ENCODE measurements at regions not wholly inside any gene's neighbourhood (a gene's known extent, or its start where the extent isn't known, plus 50 kb on each side); places are given as distances from the start of the nearest gene placed in this dataset.
A peak's percentile ranks its signal among the peaks of the same experiment; 100 is the strongest.

DNA sequence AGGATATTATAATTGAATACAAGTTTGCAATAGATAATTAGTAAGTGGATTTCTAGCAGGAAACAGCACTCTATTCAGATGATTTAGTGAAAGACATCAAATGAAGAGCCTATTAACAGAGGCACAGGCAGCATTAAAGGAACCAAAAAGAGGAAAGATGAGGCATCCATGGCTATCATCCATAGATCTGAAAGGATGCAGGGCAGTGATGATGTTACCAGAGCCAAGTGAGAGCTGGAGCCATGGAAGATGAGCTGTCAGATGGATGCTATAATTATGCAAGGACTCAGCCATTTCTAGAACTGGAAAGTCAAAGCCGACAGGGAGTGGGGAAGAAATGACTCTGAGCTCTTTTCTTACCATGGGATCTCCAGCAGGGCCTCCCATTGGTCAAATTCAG is 66.8 kb upstream of the ANKEF1 start:
- no peak overlapping the region for H3K27ac Mint-ChIP-seq
- DNase-seq, result no peak
- peaks cover 2% of the 10 kb centered on the region for H3K9me3 Mint-ChIP-seq

DNA sequence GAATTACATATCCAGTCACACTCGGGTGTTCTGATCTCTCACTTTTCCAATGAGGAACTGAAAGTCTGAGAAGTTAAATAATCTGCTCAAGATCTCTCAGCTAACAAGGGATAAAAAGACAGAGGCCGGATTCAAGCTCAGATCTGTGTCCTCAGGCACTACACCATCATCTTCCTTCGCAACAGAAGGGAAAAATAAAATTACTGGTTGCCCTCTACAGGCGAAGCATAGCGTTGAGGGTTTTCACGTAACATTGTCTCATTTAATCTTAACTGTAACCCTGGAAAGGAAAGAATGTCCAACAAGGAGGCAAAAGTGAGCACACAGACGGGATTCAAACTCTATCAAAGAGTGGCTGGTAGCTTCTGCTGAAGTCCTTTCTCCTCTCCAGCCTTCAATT is 67.8 kb upstream of the ANKEF1 start:
- no peaks in the 10 kb centered on the region for H3K27me3 Mint-ChIP-seq (ENCODE audit: insufficient read depth)
- WGBS, 2 experiments (ENCODE audit: insufficient coverage in 1 of 2, insufficient read length in 1 of 2), result 65 to 90% methylated on average over 3 to 7 of the region's 7 CpGs

More for the DNA sequence above, 66.8 kb upstream of the ANKEF1 start:
- H3K4me1 ChIP-seq (ENCODE audit: control insufficient read depth, insufficient read depth, low read length), result no peaks in the 10 kb centered on the region
- TF ChIP-seq, protein P1, sequence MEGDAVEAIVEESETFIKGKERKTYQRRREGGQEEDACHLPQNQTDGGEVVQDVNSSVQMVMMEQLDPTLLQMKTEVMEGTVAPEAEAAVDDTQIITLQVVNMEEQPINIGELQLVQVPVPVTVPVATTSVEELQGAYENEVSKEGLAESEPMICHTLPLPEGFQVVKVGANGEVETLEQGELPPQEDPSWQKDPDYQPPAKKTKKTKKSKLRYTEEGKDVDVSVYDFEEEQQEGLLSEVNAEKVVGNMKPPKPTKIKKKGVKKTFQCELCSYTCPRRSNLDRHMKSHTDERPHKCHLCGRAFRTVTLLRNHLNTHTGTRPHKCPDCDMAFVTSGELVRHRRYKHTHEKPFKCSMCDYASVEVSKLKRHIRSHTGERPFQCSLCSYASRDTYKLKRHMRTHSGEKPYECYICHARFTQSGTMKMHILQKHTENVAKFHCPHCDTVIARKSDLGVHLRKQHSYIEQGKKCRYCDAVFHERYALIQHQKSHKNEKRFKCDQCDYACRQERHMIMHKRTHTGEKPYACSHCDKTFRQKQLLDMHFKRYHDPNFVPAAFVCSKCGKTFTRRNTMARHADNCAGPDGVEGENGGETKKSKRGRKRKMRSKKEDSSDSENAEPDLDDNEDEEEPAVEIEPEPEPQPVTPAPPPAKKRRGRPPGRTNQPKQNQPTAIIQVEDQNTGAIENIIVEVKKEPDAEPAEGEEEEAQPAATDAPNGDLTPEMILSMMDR (conservative IDR thresholded peaks at IDR 0.05), result no peak
- no peaks in the 10 kb centered on the region for H3K9me3 ChIP-seq (ENCODE audit: control insufficient read depth, low read length)
- no peak overlapping the region for H3K4me3 Mint-ChIP-seq
- no peak overlapping the region for H3K4me3 ChIP-seq (ENCODE audit: low read length)
- no peaks in the 10 kb centered on the region for H3K36me3 Mint-ChIP-seq (ENCODE audit: low read depth)
- H3K27me3 Mint-ChIP-seq (ENCODE audit: insufficient read depth), result no peaks in the 10 kb centered on the region
- H3K9ac ChIP-seq (ENCODE audit: extremely low read depth, low read length, poor library complexity, severe bottlenecking), result no peak overlapping the region
- 33 to 42% methylated on average over 1 of the region's 1 CpG for WGBS, 2 experiments (ENCODE audit: insufficient coverage in 1 of 2, insufficient read length in 1 of 2)
- H3K27ac ChIP-seq (ENCODE audit: low read depth, low read length), result no peak overlapping the region
- no peaks in the 10 kb centered on the region for H3K4me1 Mint-ChIP-seq
- no peaks in the 10 kb centered on the region for H3K27me3 ChIP-seq (ENCODE audit: control insufficient read depth, insufficient read depth, low read length, poor library complexity, severe bottlenecking)
- no peaks in the 10 kb centered on the region for H3K36me3 ChIP-seq (ENCODE audit: control insufficient read depth, insufficient read depth, low read length)

DNA sequence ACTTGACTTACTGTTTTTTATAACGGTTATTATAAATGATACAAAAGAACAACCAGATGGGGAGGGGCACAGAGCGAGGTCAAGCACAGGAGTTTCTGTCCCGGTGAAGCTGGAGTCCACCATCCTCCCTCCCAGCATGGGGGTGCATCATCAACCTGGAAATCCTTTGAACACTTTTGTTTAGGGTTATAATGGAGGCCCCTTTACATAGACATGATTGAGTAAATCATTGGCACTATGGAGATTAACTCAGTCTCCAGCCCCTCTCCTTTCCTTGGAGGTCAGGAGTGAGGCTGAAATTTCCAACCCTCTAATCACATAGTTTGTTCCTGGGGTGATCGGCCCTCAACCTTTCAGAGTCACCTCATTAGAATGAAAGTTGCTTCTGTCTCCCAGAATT is 71.8 kb upstream of the ANKEF1 start:
- Histone ChIP-seq H3K4me3 (ENCODE audit: low read length) (no peak overlapping the region), H3K9ac (ENCODE audit: extremely low read depth, low read length, poor library complexity, severe bottlenecking) (no peak overlapping the region), H3K27me3 (ENCODE audit: control insufficient read depth, insufficient read depth, low read length, poor library complexity, severe bottlenecking) (no peaks in the 10 kb centered on the region), H3K9me3 (ENCODE audit: control insufficient read depth, low read length) (no peaks in the 10 kb centered on the region), H3K27ac (ENCODE audit: low read depth, low read length) (no peak overlapping the region), H3K36me3 (ENCODE audit: control insufficient read depth, insufficient read depth, low read length) (no peaks in the 10 kb centered on the region), H3K4me1 (ENCODE audit: control insufficient read depth, insufficient read depth, low read length) (no peaks in the 10 kb centered on the region)
- Mint-ChIP-seq H3K27me3 (ENCODE audit: insufficient read depth) (no peaks in the 10 kb centered on the region), H3K4me1 (no peaks in the 10 kb centered on the region), H3K27ac (no peak overlapping the region), H3K36me3 (ENCODE audit: low read depth) (no peaks in the 10 kb centered on the region), H3K9me3 (no peaks in the 10 kb centered on the region), H3K4me3 (no peak overlapping the region)
- TF ChIP-seq, protein P1 (conservative IDR thresholded peaks at IDR 0.05), result no peak
- DNase-seq, result no peak
- WGBS, 2 experiments (ENCODE audit: insufficient coverage in 1 of 2, insufficient read length in 1 of 2), result 60 to 92% methylated on average over 1 to 4 of the region's 4 CpGs

More for the DNA sequence above, 67.8 kb upstream of the ANKEF1 start:
- Histone ChIP-seq H3K36me3 (ENCODE audit: control insufficient read depth, insufficient read depth, low read length) (no peaks in the 10 kb centered on the region), H3K9me3 (ENCODE audit: control insufficient read depth, low read length) (no peaks in the 10 kb centered on the region), H3K27ac (ENCODE audit: low read depth, low read length) (no peak overlapping the region), H3K9ac (ENCODE audit: extremely low read depth, low read length, poor library complexity, severe bottlenecking) (no peak overlapping the region), H3K4me1 (ENCODE audit: control insufficient read depth, insufficient read depth, low read length) (no peaks in the 10 kb centered on the region), H3K27me3 (ENCODE audit: control insufficient read depth, insufficient read depth, low read length, poor library complexity, severe bottlenecking) (no peaks in the 10 kb centered on the region), H3K4me3 (ENCODE audit: low read length) (no peak overlapping the region)
- Mint-ChIP-seq H3K27ac (no peak overlapping the region), H3K4me1 (no peaks in the 10 kb centered on the region), H3K4me3 (no peak overlapping the region), H3K9me3 (no peaks in the 10 kb centered on the region), H3K36me3 (ENCODE audit: low read depth) (no peaks in the 10 kb centered on the region)
- TF ChIP-seq, protein P1 (conservative IDR thresholded peaks at IDR 0.05), result peak; percentile 73
- DNase-seq, result no peak
